HepG2 (cell line): ENCODE measurements at regions not wholly inside any gene's neighbourhood (a gene's known extent, or its start where the extent isn't known, plus 50 kb on each side); places are given as distances from the start of the nearest gene placed in this dataset.

Experiments used
- ARNT2 ChIP-seq: sonication (generic); formaldehyde crosslinking; IDR thresholded peaks from 2 replicates; pipeline ENCODE4 v1.8.0; 2022; ENCODE audit warnings: mild to moderate bottlenecking, low read depth, missing genetic modification reagents, moderate library complexity
- ATF3 ChIP-seq: sonication (generic); formaldehyde crosslinking; IDR thresholded peaks from 2 replicates; pipeline ENCODE4 v1.4.0; 2020; ENCODE audit warnings: missing genetic modification reagents
- CTCF ChIP-seq: sonication (generic); formaldehyde crosslinking; IDR thresholded peaks from 2 replicates; pipeline ENCODE4 v1.5.0; 2020; ENCODE audit warnings: mild to moderate bottlenecking, missing genetic modification reagents, moderate library complexity
- HMG20B ChIP-seq: conservative IDR thresholded peaks from 2 replicates; pipeline ENCODE4 v1.6.1; 2016; ENCODE audit warnings: missing genetic modification reagents, missing compliant biosample characterization

- no peak for TF ChIP-seq ARNT2 (CRISPR knock-in tag)
- no peak for TF ChIP-seq HMG20B (CRISPR knock-in tag)
- TF ChIP-seq ATF3 (CRISPR knock-in tag) = no peak
- TF ChIP-seq CTCF = no peak
Observed at GRCh38 chr20:50436696-50437095, 73.5 kb upstream of the PTPN1 start.
